GM18520 (cell line): ENCODE measurements at regions not wholly inside any gene's neighbourhood (a gene's known extent, or its start where the extent isn't known, plus 50 kb on each side); places are given as distances from the start of the nearest gene placed in this dataset.

Experiments used
- ATAC-seq: cut with Tn5 transposase; IDR thresholded peaks from one replicate; pipeline ENCODE4 v1.9.1; 2021; ENCODE audit not compliant: unreplicated experiment

GRCh38 chr13:44211704-44212346 lies 161.8 kb upstream of the SERP2 start:
- no peak for ATAC-seq

GRCh38 chr13:44212633-44213396 lies 160.8 kb upstream of the SERP2 start:
- no peak for ATAC-seq

- no peak for ATAC-seq
Observed at GRCh38 chr13:44218501-44219240, 155.0 kb upstream of the SERP2 start.

- ATAC-seq: no peak
Observed at GRCh38 chr13:44219577-44220548, 153.8 kb upstream of the SERP2 start.

- no peak for ATAC-seq
Observed at GRCh38 chr13:44220948-44221347, 152.7 kb upstream of the SERP2 start.

GRCh38 chr13:44221657-44222056 lies 152.0 kb upstream of the SERP2 start:
- no peak for ATAC-seq

GRCh38 chr13:44223770-44224444 lies 149.7 kb upstream of the SERP2 start:
- ATAC-seq: no peak

- ATAC-seq: no peak
Observed at GRCh38 chr13:44224450-44225149, 149.0 kb upstream of the SERP2 start.

GRCh38 chr13:44229371-44230030 lies 144.1 kb upstream of the SERP2 start:
- ATAC-seq: no peak

GRCh38 chr13:44230071-44230470 lies 143.6 kb upstream of the SERP2 start:
- ATAC-seq: no peak

GRCh38 chr13:44230736-44231135 lies 142.9 kb upstream of the SERP2 start:
- ATAC-seq: no peak

- ATAC-seq: no peak
Observed at GRCh38 chr13:44231786-44232516, 141.7 kb upstream of the SERP2 start.

- no peak for ATAC-seq
Observed at GRCh38 chr13:44232774-44233173, 140.8 kb upstream of the SERP2 start.

GRCh38 chr13:44234566-44234965 lies 139.1 kb upstream of the SERP2 start:
- no peak for ATAC-seq

- no peak for ATAC-seq
Observed at GRCh38 chr13:44236370-44236769, 137.3 kb upstream of the SERP2 start.

GRCh38 chr13:44236801-44237207 lies 136.8 kb upstream of the SERP2 start:
- ATAC-seq: no peak

GRCh38 chr13:44237276-44237767 lies 136.3 kb upstream of the SERP2 start:
- ATAC-seq: no peak

- ATAC-seq: no peak
Observed at GRCh38 chr13:44237881-44238421, 135.7 kb upstream of the SERP2 start.
